GM18867 (cell line): ENCODE measurements at regions not wholly inside any gene's neighbourhood (a gene's known extent, or its start where the extent isn't known, plus 50 kb on each side); places are given as distances from the start of the nearest gene placed in this dataset.
"Not testable (repeated sequence)": the region's sequence is repeated elsewhere in the genome, so short reads cannot be mapped to it uniquely, and the experiment has no call there.

Source experiments
- ATAC-seq: cut with Tn5 transposase; IDR thresholded peaks from one replicate; pipeline ENCODE4 v1.9.1; 2021; ENCODE audit warnings: mild to moderate bottlenecking, moderate library complexity; ENCODE audit not compliant: unreplicated experiment

- no peak for ATAC-seq
Observed at GRCh38 chr1:74818241-74818640, 85.3 kb downstream of the TYW3 start.

GRCh38 chr1:74818661-74819456, 85.9 kb downstream of the TYW3 start:
- ATAC-seq = no peak

DNA sequence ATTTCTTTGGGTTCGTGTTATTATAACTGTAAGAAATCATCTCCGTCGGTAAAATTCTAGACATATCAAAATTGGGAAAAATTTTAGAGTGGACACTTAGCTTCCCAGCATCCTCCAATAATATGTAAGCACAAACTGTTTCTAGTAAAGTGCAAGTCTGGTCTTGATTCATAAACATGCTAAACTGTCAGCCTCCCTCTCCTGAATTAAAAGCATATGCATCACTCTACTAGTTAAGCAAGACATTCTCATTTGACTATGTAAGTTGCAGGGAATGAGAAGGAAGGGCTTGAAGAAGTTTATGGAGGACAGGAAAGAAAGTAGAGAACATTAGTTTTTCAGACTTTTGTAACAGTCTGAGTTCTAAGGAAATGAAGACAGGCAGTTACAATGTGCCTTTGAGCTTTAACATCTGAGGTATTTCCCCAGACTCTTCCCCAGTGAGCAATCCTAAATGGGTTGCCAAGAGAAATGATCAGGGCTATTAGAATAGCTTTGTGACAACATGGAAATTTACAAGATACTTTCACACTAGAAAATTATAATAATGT, 90.0 kb downstream of the TYW3 start:
- no peak for ATAC-seq

- peak; percentile 97 for ATAC-seq
Observed at GRCh38 chr1:74824497-74825107, 91.7 kb downstream of the TYW3 start.

GRCh38 chr1:74830766-74831165, 97.8 kb downstream of the TYW3 start:
- no peak for ATAC-seq

DNA sequence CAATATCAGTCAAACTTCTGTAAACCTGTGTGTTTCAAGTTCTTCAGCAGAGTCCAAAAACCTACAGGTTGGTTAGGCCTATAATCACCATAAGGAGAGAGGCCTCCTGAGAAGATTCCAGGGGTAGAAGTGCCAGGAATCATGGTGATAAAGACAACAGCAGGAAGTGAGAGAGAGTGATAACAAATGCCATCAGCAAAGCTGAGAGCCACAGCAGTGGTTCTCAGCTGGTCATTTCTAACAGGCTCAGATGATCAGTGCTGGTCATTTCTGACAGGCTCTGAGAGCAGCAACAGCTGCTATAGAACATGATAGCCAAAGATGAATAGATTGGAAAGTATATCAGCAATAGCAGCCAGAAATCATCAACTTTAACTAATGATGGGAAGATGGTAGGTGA, 101.3 kb downstream of the TYW3 start:
- ATAC-seq = no peak

DNA sequence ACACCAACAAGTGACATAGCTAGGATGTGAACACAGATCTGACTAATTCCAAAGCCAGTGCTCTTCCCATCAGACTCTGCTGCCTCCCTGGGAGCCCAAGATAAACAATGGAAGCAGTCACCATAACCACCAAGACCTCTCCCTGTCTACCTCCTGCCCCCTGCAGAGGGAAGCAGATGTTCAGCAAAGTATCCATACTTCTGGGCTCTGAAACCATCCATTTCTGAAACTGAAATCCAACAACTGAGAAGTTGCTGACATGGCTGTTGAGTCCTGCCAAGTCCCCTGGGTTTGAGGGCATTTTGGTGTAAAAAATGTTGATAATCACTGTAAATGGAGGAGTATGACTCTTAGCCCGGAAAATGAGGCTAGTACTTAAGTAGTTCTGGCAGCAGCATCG, 102.1 kb downstream of the TYW3 start:
- no peak for ATAC-seq

DNA sequence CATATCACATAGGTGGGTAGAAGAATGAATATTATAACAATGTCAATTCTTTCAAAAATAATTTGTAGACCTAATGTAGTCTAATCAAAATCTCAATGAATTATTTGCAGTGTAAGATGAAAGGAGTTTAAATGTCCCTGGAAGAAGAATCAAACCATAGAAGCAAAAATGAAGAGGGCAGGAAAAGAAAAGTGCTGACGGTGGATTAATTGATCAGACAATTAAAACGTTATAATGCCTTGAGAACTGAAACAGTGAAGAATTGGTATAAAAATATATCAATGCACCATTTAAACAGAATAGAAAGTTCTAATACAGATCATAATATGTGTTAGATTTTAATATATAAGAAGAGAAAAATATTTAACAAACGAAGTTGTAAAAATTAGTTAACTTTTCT, 109.8 kb downstream of the TYW3 start:
- no peak for ATAC-seq

DNA sequence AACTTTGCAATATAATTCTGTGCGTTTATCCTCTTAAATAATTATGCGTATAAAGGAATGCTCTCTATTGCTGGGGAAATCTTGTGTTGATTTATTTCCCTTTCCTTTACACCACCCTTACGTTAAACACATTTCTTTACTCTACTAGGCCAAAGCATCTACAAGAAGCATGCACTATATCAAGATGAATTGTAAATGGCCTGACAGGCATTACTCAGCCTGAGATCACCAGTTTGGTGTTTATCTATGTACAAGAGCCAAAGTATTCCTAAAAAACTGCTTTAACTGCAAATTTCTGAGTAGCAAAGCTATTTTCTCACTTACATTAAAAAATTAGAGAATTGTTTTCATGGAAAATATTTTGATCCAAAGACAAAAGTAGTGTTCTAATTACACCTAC, 114.8 kb downstream of the TYW3 start:
- no peak for ATAC-seq

GRCh38 chr1:74853756-74854155, 120.8 kb downstream of the TYW3 start:
- no peak for ATAC-seq

DNA sequence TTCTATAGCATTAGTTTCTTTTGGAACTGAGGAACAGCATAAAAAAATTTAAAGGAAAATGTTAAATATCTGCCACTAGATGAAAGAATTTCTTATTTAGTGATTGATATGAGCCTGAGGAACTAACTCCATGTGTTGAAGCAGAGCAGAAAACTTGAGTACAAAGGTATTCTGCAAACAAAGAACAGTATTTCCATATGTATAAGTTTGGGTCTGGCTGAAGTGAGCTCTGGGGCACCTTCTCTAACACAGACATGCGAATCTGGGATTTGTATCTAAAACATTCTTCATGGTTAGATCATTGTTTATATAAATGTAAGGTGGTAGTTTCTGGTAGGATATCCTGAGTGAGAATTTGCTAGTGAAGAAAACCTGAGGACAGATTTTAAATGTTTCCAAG, 123.2 kb downstream of the TYW3 start:
- ATAC-seq = no peak

- peak; percentile 43 for ATAC-seq
Observed at GRCh38 chr1:74857676-74858075, 124.7 kb downstream of the TYW3 start.

DNA sequence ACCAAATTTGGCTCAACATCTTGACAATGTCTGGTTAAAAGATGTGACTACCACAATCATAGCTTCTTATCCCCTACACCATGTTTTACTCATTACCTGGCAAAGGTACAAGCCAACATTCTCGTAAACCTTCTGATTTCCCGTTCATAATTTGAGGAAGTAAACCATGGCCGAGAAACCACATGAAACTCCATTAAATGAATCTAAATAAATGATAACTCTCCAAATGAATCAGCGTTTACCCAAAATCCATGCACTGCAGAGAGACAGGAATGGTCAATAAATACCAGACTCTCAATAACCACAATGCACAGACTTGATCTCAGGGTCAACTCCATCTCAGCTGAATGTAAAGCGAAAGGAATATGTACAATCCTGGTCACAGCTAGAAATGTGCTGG, 125.2 kb downstream of the TYW3 start:
- peak; percentile 77 for ATAC-seq

GRCh38 chr1:74861867-74862266, 128.9 kb downstream of the TYW3 start:
- no peak for ATAC-seq

GRCh38 chr1:74869702-74870101, 136.8 kb downstream of the TYW3 start:
- ATAC-seq = no peak

- ATAC-seq = not testable (repeated sequence)
Observed at GRCh38 chr1:74877366-74877765, 144.4 kb downstream of the TYW3 start.

DNA sequence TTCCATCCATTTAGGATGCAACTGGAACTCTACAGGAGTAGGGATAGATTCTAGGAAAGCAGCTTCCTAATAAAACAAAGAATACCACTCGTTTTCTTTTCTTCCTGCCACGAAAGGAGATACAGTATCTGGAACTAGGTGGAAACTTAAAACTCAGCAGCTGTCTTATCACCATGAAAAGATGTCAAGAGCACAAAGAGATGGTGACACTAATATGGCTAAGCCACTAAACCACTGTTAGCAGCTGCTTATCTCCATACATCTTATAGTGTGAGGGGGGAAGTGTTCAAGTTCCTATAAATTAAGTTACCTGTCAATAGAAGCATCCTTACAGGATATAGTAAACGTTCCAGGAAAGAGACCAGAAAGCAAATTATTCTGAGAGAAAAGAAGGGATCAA, 162.5 kb downstream of the TYW3 start:
- no peak for ATAC-seq

- ATAC-seq = no peak
Observed at GRCh38 chr1:74908131-74908530, 175.2 kb downstream of the TYW3 start.

GRCh38 chr1:74908797-74909196, 175.8 kb downstream of the TYW3 start:
- no peak for ATAC-seq

DNA sequence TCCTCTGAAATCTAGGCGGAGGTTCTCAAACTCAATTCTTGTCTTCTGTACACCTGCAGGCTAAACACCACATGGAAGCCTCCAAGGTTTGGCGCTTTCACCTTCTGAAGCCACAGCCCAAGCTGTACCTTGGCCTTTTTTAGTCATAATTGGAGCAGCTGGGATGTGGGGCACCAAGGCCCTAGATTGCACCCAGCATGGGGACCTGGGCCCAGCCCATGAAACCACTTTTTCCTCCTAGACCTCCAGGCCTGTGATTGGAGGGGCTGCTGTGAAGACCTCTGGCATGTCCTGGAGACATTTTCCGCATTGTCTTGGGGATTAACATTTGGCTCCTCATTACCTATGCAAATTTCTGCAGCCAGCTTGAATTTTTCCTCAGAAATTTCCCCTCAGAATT, 181.0 kb downstream of the TYW3 start:
- ATAC-seq = no peak

- no peak for ATAC-seq
Observed at GRCh38 chr1:74933500-74933899, 200.5 kb downstream of the TYW3 start.

DNA sequence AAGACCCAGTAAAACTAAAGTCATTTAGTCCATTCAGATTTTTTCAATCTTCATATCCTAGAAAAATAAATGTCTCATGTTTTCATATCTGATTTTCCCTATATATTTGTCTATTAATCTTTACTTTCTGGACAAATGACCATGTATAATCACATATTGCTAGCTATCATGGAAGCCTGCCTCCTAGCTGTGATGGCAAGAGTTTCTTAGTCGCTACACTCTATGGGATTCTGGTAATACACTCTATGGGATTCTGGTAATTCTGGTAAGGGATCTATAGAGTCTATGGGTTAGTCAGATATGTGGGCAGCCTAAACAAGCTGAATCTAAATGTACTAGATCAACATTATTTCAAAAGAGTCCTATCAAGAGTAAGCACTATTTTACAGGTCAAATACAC, 198.7 kb upstream of the LHX8 start:
- no peak for ATAC-seq
